ENCODE measurements at regions not wholly inside any gene's neighbourhood (a gene's known extent, or its start where the extent isn't known, plus 50 kb on each side); places are given as distances from the start of the nearest gene placed in this dataset.
"Not testable (repeated sequence)": the region's sequence is repeated elsewhere in the genome, so short reads cannot be mapped to it uniquely, and the experiment has no call there.

DNA sequence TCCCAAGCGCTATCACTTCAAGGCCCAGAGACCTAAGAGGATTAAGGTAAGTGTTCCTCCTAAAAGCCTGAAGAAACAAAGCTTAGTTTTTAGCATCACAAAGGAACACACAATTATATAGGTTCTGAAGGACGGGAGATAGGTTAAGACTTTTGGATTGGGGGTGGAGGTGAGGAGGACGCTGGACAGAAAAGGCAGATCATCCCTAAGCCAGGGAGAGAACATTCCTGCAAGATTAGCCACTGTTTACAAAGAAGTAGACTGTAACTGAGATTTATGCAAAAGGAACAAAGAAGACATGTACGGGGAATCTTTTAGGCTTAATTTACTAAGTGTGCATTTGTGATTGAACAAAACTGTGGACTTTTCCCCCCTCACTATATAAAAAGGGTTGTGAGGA is 184.1 kb upstream of the IRX5 start:
- H3K4me3 ChIP-seq (ENCODE audit: low read depth, low read length): no peak overlapping the region
- DNase-seq (ENCODE audit: low read depth): no peak
- TF ChIP-seq, protein P1, sequence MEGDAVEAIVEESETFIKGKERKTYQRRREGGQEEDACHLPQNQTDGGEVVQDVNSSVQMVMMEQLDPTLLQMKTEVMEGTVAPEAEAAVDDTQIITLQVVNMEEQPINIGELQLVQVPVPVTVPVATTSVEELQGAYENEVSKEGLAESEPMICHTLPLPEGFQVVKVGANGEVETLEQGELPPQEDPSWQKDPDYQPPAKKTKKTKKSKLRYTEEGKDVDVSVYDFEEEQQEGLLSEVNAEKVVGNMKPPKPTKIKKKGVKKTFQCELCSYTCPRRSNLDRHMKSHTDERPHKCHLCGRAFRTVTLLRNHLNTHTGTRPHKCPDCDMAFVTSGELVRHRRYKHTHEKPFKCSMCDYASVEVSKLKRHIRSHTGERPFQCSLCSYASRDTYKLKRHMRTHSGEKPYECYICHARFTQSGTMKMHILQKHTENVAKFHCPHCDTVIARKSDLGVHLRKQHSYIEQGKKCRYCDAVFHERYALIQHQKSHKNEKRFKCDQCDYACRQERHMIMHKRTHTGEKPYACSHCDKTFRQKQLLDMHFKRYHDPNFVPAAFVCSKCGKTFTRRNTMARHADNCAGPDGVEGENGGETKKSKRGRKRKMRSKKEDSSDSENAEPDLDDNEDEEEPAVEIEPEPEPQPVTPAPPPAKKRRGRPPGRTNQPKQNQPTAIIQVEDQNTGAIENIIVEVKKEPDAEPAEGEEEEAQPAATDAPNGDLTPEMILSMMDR (IDR thresholded peaks at IDR 0.05; ENCODE audit: insufficient read depth, low read depth, low read length, missing control alignments): no peak

DNA sequence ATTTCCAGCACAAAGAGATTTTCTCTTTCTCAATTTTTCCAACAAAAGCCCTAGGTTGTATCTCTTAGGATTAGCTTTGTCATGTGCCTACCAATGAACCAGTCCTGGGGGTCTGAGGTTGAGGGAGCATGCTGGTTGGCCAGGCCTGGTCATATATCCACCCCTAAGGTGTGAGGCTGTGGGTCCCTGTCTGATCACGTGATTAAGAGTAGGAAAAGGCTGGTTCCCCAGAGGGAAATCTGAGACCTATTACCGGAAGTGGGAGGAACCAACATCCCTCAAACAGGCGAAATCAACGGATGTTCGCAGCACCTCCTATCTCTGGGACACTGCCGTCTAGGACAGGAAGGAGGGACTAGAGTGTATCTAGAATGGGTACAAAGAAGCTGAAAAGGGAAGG is 185.7 kb upstream of the IRX5 start:
- H3K4me3 ChIP-seq (ENCODE audit: low read depth, low read length): no peak overlapping the region
- DNase-seq (ENCODE audit: low read depth): no peak
- TF ChIP-seq, protein P1 (IDR thresholded peaks at IDR 0.05; ENCODE audit: insufficient read depth, low read depth, low read length, missing control alignments): no peak

DNA sequence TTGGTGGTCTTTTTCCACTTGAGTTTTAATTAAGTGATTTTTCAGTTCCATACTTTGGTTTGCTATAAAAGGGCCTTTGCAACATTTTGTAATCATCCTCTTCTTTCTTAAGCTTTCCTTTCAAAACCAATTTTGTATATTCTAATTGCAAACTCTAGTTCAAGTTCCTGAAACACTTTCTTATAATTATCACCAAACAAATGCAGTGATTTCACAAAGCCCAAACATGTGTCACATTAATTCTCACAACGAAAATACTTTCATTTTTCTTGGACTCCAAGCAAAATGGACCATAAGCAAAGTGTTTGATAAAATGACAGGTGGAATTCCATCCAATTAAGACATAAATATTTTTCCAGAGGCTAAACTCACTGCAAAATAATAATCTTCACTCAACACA is 188.2 kb upstream of the IRX5 start:
- TF ChIP-seq, protein P1 (IDR thresholded peaks at IDR 0.05; ENCODE audit: insufficient read depth, low read depth, low read length, missing control alignments): no peak
- DNase-seq (ENCODE audit: low read depth): no peak
- H3K4me3 ChIP-seq (ENCODE audit: low read depth, low read length): no peak overlapping the region

- no peak overlapping the region for H3K4me3 ChIP-seq (ENCODE audit: low read depth, low read length)
- no peak for DNase-seq (ENCODE audit: low read depth)
- TF ChIP-seq, protein P1 (IDR thresholded peaks at IDR 0.05; ENCODE audit: insufficient read depth, low read depth, low read length, missing control alignments): no peak
Observed at GRCh38 chr16:54739381-54739780, 191.3 kb upstream of the IRX5 start.

DNA sequence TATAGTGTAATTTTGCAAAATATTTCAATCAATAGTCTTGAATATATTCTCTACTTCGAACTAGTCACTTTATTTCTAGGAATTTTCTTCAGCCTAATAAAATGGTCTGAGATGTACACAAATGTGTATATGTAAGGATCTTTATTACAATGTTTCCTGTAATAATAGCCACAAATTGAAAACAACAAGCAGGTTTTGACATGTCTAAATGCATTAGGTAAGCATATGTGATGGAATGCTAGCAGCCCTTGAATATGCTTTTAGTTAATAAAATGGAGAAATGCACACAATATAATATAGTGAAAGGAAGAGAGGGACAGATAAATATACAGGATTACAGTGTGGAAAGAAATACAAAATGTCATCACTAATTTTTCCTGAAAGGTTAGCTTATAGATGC is 196.5 kb upstream of the IRX5 start:
- TF ChIP-seq, protein P1 (IDR thresholded peaks at IDR 0.05; ENCODE audit: insufficient read depth, low read depth, low read length, missing control alignments): no peak
- no peak overlapping the region for H3K4me3 ChIP-seq (ENCODE audit: low read depth, low read length)
- DNase-seq (ENCODE audit: low read depth): no peak

DNA sequence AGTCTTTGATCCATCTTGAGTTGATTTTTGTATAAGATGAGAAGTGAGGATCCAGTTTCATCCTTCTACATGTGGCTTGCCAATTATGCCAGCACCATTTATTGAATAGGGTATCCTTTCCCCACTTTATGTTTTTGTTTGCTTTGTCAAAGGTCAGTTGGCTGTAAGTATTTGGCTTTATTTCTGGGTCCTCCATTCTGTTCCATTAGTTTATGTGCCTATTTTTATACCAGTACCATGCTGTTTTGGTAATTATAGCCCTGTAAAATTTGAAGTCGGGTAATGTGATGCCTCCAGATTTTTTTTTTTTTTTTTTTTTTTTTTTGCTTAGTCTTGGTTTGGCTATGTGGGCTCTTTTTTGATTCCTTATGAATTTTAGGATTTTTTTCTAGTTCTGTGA is 203.0 kb upstream of the IRX5 start:
- not testable (repeated sequence) for DNase-seq (ENCODE audit: low read depth); H3K4me3 ChIP-seq (ENCODE audit: low read depth, low read length)

GRCh38 chr16:54724346-54724925 is 206.2 kb upstream of the IRX5 start:
- TF ChIP-seq, protein P1 (IDR thresholded peaks at IDR 0.05; ENCODE audit: insufficient read depth, low read depth, low read length, missing control alignments): no peak
- no peak for DNase-seq (ENCODE audit: low read depth)

More at GRCh38 chr16:54724346-54724925, 206.2 kb upstream of the IRX5 start:
- no peak overlapping the region for H3K4me3 ChIP-seq (ENCODE audit: low read depth, low read length)
